Esophagus muscularis mucosa (tissue), 4 donors: ENCODE measurements at regions not wholly inside any gene's neighbourhood (a gene's known extent, or its start where the extent isn't known, plus 50 kb on each side); places are given as distances from the start of the nearest gene placed in this dataset.

Source experiments
- CTCF ChIP-seq, 3 experiments: fragments of 200-600 bp in 2 of 3; fragments of 450-650 bp in 1 of 3; sonication (generic) in 2 of 3; IDR thresholded peaks; one replicate each; pipeline ENCODE4 v1.5.1; 2017 to 2019; ENCODE audit warnings: antibody characterized with exemption in 3 of 3, mild to moderate bottlenecking in 2 of 3, moderate library complexity in 1 of 3
- EP300 ChIP-seq: sonication (generic); formaldehyde crosslinking; IDR thresholded peaks from one replicate; pipeline ENCODE4 v1.6.1; 2017; ENCODE audit warnings: antibody characterized with exemption
- POLR2A ChIP-seq: fragments of 450-650 bp; IDR thresholded peaks from one replicate; pipeline ENCODE4 v1.6.1; 2017; ENCODE audit warnings: antibody characterized with exemption, moderate library complexity, mild to moderate bottlenecking, low read depth
- POLR2AphosphoS5 ChIP-seq, 2 donors: sonication (generic); formaldehyde crosslinking; IDR thresholded peaks; one replicate each; pipeline ENCODE4 v1.6.1; 2017; ENCODE audit warnings: antibody characterized with exemption in 2 of 2

GRCh38 chr2:142678164-142678563 lies 199.3 kb upstream of the KYNU start:
- no peak for TF ChIP-seq CTCF (IDR thresholded peaks at IDR 0.05)
- no peak for TF ChIP-seq POLR2A
- no peak for TF ChIP-seq POLR2AphosphoS5 (IDR thresholded peaks at IDR 0.05)
- TF ChIP-seq EP300, result no peak
